DMS 273 treated with DMSO at 0.1 percent for 48 hours (cell line): ENCODE measurements at regions not wholly inside any gene's neighbourhood (a gene's known extent, or its start where the extent isn't known, plus 50 kb on each side); places are given as distances from the start of the nearest gene placed in this dataset.

Experiments
- DNase-seq: peaks from one replicate; lab custom pipeline; 2025; lab: John Stamatoyannopoulos, UW

GRCh38 chr6:94071835-94072234 is 652.5 kb upstream of the EPHA7 start:
- DNase-seq: no peak

GRCh38 chr6:94065707-94066337 is 646.5 kb upstream of the EPHA7 start:
- DNase-seq: no peak

DNA sequence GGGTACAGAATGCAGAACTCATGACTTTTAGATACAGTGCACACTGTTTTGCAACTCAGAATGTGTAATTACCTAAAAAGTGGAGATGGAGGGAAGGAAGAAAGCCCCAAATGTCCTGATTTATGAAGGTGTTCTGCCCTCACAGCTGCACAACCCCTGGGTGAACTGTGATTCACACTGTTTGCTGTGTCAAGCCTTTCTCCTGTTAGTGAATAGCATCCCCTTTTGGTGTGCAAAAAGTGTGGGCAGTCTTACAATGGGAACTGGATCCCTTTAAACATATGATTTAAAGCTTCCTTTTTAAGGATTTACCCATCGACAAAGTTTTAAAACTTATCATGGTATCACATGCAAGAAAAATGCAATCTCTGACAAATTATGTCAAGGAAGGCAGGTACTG is 633.4 kb upstream of the EPHA7 start:
- DNase-seq: no peak

- no peak for DNase-seq
These were observed 631.2 kb upstream of the EPHA7 start for GRCh38 chr6:94050515-94050914.

DNA sequence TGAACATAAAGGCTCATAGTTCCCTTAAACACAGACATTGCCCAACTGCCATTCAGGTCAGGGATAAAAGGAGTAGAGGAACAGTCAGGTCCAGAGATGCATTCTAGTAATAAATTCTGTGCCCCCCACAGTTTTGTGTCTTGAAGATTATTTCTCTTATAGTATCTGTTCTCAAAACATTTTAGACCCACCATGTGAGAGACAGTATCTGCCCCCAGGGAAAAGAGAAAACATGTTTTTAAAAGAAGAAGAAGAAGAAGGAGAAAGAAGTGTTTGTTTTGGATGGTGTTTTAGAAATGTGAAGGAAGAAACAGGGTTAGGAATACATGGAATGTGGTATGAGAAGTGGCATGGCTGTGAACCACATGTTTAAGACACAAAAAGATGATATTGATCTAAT is 629.6 kb upstream of the EPHA7 start:
- no peak for DNase-seq

DNA sequence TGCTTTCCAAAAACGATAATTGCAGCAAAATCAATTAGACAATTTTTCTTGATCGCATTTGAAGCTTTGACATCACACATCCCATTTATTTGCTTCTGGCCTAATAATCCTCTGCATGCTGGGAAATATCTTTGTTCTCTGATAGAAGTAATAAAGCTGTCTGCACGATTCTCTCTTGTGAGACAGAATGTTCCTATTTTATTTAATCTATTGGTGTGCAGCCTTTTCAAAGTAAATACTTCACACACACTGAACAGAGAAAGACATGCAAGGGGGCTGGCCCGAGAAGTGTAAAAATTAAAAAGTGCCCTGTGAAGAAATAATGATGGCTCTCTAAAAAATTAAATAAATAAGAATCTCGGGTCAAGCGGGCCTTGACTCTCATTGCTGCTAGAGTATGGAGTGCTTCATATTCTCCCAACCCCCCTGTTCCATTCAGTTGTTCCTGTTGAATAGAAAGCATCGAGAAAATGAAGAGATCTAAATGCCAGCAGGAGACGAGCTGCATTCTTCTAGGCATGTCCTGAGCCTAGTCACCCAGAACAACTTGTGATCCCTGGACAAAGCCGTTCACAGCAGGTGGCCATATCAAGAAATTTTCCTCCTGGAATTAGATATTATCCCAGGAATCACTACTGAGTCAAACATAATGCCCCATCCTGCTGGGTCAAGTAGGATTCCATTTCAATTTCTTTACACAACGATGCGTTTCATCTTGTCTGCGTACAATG is 625.9 kb upstream of the EPHA7 start:
- no peak for DNase-seq

GRCh38 chr6:94041945-94042709 is 622.8 kb upstream of the EPHA7 start:
- DNase-seq: no peak

GRCh38 chr6:94036024-94036423 is 616.7 kb upstream of the EPHA7 start:
- DNase-seq: no peak

- DNase-seq: no peak
These were observed 608.0 kb upstream of the EPHA7 start for GRCh38 chr6:94027374-94027773.

DNA sequence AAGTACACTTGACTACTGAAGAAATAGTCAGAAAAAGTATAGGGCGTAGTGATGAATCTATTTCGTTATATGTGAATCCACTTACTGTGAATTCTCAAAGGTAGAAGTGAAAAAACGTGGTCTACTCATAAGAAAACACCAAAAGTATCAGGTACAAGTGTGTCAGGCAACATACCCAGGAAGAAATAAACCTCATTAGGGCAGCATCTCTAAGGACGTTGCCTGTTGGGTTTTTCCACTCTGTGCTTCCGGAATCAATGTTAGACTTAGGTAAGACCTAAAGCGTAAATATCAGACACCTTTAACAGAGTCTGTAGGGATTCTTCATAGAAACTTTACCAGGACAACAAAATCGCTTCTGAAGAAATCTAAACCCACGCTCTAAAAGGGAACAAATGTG is 607.2 kb upstream of the EPHA7 start:
- no peak for DNase-seq

GRCh38 chr6:94005835-94006234 is 586.5 kb upstream of the EPHA7 start:
- no peak for DNase-seq

- DNase-seq: no peak
These were observed 573.6 kb upstream of the EPHA7 start for GRCh38 chr6:93992976-93993375.

GRCh38 chr6:93989630-93990029 is 570.3 kb upstream of the EPHA7 start:
- no peak for DNase-seq

DNA sequence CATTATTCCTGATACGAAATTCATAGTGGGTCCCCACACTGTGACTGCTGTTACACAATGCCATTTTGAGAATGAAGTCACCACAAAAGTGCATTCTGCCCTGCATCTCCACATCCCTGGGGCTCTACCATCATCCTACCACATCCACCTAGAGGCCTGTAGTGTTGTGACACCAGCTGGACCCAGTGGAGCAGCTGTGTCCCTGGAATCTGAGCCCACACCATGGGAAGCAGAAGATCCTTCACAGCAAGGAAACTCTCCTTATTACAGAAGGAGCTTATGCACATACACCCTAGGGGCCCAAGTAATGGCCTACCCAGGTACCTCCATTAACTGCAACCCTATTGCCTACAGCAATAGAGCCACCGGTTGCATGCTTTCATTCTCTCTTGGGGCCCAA is 566.6 kb upstream of the EPHA7 start:
- DNase-seq: no peak

DNA sequence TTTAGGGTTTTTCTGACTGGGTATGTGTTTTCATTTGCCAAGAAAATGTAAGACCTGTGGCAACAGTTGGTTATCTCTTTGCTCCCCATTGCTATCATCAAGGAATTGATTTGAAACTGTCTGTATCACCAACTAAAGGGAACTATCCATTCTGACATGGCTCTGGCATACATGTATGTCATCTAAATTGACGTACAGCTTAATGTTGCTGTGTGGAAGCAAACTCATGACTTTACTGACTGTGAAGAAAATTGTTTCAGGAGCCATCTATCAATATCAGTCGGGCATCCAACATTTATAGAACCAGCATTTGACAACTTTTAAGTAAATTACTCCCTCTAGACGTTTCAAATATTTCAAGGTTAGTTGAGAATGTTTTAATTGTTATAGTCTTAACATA is 555.8 kb upstream of the EPHA7 start:
- no peak for DNase-seq

GRCh38 chr6:93974332-93974731 is 555.0 kb upstream of the EPHA7 start:
- DNase-seq: no peak

- no peak for DNase-seq
These were observed 553.4 kb upstream of the EPHA7 start for GRCh38 chr6:93972791-93973190.

DNA sequence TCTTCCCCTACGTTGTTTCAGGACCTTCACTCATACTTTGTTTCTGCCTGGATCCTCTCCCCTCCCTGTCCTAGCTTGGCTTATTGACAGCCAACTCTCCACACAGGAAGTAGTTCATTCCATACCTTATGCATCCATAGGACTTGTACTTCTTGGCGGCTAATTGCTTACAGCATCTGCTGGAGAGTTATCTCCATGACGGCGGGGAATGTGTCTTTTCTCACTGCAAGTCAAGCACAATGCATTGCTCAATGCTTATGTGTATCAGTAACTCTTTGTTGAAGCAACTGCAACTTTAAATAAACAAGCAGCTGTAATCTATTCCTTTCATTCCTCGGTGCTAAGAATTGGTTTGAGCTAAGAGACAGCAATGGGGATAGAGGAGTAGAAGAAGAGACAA is 551.3 kb upstream of the EPHA7 start:
- no peak for DNase-seq

DNA sequence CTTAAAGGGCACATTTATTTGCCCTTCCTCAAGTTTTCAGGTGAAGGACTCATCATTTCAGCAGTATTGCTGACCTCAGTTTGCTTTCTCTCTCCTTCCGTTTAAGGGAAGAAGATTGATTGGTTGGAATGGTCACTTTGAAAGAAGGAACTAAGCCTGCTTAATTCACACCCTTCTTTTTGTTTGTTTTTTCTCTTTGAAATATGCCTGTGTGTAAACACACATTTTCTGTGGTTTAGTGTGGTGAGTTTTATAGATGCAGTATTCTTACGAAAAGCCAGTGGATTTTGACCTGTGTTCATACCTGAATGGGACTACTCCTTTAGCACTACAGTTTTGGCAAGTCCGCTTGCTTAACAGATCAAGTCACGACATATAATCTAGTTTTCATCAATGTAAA is 548.8 kb upstream of the EPHA7 start:
- no peak for DNase-seq

- no peak for DNase-seq
These were observed 545.6 kb upstream of the EPHA7 start for GRCh38 chr6:93964926-93965325.

GRCh38 chr6:93964321-93964720 is 545.0 kb upstream of the EPHA7 start:
- DNase-seq: no peak

- DNase-seq: no peak
These were observed 543.2 kb upstream of the EPHA7 start for GRCh38 chr6:93962566-93962965.

- DNase-seq: no peak
These were observed 535.2 kb upstream of the EPHA7 start for GRCh38 chr6:93954584-93954983.
